ENCODE measurements at regions not wholly inside any gene's neighbourhood (a gene's known extent, or its start where the extent isn't known, plus 50 kb on each side); places are given as distances from the start of the nearest gene placed in this dataset.

- TF ChIP-seq CTCF (IDR thresholded peaks at IDR 0.05; ENCODE audit: borderline replicate concordance, extremely low read depth, low read length, poor library complexity, severe bottlenecking) (no peak), EZH2 (IDR thresholded peaks at IDR 0.05; ENCODE audit: borderline replicate concordance, low read depth, low read length, severe bottlenecking) (no peak)
Measured at GRCh38 chr21:39085843-39086405, 97.3 kb downstream of the PSMG1 start.
